ENCODE measurements at regions not wholly inside any gene's neighbourhood (a gene's known extent, or its start where the extent isn't known, plus 50 kb on each side); places are given as distances from the start of the nearest gene placed in this dataset.

DNA sequence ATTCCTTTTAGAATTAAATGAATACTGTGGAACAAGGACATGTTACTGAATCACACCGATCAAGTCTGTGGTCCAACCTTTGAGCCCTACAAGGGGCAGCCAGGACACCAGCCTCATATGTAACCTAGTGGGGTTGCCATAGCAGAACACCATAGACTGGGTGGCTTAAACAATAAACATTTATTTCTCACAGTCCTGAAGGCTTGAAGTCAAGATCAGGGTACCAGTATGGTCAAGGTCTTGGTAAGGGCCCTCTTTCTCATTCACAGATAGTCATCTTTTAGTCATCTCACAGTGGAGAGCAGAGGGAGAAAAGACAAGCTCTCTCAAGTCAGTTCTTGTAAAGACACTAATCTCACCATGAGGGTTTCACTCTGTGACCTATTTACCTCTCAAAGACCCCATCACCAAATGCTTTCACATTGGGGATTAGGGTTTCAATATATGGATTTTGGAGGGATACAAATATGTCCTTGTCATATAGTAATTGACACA is 422.5 kb downstream of the GADD45G start:
- DNase-seq (ENCODE audit: low read depth): no peak
- TF ChIP-seq, protein P1, sequence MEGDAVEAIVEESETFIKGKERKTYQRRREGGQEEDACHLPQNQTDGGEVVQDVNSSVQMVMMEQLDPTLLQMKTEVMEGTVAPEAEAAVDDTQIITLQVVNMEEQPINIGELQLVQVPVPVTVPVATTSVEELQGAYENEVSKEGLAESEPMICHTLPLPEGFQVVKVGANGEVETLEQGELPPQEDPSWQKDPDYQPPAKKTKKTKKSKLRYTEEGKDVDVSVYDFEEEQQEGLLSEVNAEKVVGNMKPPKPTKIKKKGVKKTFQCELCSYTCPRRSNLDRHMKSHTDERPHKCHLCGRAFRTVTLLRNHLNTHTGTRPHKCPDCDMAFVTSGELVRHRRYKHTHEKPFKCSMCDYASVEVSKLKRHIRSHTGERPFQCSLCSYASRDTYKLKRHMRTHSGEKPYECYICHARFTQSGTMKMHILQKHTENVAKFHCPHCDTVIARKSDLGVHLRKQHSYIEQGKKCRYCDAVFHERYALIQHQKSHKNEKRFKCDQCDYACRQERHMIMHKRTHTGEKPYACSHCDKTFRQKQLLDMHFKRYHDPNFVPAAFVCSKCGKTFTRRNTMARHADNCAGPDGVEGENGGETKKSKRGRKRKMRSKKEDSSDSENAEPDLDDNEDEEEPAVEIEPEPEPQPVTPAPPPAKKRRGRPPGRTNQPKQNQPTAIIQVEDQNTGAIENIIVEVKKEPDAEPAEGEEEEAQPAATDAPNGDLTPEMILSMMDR (IDR thresholded peaks at IDR 0.05; ENCODE audit: control insufficient read depth, insufficient read depth, low read depth, low read length, missing control alignments): no peak
- no peak overlapping the region for H3K4me3 ChIP-seq (ENCODE audit: control insufficient read depth, low read depth, low read length)

DNA sequence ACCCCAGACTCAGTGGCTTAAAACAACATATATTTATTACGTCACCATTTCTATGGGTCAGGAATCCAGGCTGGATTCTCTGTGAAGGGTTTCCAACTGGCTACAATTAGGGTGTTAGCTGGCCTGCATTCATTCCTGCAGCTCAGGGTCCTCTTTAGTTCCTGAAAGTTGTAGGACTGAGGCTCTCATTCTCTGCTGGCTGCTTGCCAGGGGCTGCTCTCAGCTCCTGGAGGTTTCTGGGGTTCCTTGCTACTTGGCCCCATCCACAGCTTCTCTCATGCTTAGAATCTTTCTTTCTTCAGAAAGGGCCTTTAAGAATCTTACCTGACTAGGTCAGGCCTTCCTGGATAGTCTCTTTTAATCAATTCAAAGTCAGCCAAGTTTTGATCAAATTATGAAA is 424.6 kb downstream of the GADD45G start:
- DNase-seq (ENCODE audit: low read depth): no peak
- TF ChIP-seq, protein P1 (IDR thresholded peaks at IDR 0.05; ENCODE audit: control insufficient read depth, insufficient read depth, low read depth, low read length, missing control alignments): no peak
- H3K4me3 ChIP-seq (ENCODE audit: control insufficient read depth, low read depth, low read length): no peak overlapping the region

DNA sequence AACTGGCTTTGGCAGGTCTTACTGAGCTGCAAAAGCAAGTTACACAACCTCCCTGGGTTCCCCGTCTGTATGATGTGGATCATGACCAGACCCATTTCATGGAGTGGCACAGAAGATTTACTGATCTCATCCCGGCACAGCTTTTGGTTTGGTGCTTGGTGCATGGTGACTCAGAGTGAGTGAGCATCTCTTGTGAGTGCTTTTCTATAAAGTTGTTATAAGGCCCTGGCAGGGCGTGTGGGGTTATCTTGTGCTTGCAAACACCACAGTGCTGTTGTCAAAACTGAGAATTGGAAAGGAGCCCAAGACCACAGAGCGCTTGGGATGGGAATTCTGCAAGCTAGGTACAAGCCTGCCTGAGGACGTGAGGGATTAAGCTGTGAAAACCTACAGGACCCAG is 425.2 kb downstream of the GADD45G start:
- TF ChIP-seq, protein P1 (IDR thresholded peaks at IDR 0.05; ENCODE audit: control insufficient read depth, insufficient read depth, low read depth, low read length, missing control alignments): no peak
- no peak overlapping the region for H3K4me3 ChIP-seq (ENCODE audit: control insufficient read depth, low read depth, low read length)
- DNase-seq (ENCODE audit: low read depth): no peak

DNA sequence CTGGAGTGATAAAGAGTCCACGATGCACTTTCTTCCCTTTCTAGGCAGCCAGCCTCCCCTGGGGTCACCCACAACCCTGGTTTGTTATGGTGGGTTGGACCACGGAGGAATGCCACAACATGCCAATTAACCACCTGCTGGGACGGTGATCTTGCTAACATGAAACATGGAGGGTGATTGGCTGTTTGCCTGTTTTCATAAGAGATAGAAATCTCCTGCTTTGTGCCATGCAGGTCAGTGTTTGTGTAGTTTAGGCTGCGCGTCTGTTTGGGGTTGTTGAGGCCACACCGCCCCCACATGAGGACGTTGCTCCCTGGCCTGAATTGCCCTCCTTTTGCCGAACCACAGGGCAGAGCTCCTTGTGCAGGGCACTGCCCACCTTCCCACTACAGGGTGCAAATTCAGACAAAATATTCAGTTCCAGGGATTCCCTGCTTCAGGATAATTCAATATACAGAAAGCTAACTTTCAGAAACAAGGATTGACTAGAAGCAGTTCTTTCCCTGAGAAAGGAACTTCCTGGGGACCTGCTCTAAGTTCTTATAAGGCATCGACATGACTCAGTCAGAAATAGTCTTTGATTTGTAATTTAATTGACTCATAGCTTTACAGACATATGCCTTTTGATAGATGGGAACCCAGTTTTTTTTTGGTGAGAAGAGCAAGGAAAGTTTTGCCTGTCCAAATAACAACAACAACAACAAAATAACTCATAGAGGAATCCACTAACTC is 427.6 kb downstream of the GADD45G start:
- DNase-seq (ENCODE audit: low read depth): no peak
- TF ChIP-seq, protein P1 (IDR thresholded peaks at IDR 0.05; ENCODE audit: control insufficient read depth, insufficient read depth, low read depth, low read length, missing control alignments): no peak

DNA sequence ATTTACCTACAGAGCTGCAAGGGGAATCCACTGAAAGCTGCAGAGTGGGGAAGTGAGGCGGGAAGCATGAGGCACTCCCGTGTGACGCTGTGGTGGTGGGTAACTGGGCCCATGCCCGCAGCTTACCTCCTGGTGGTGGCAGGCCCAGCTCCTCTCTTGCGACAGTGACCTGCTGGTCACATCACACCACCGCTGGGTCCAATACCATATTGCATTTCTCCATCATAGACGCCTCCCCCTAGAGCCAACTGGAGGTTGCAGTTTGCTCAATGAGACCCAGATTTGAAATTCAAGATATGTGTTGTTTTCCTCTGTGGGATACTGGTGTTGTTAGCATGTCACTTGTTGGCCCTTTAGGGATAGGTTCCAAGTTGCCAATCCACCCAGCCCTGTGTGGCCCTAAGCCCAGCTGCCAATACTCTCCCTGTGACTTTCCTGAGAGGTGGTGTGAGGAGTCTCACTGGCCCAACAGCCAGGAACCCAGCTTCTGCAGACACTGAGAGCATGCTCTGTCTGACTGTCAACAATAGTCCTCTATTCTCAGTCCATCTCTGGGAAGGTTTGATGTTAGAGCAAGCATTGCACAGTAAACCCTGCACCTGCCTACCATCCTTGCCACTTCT is 428.3 kb downstream of the GADD45G start:
- DNase-seq (ENCODE audit: low read depth): no peak
- TF ChIP-seq, protein P1 (IDR thresholded peaks at IDR 0.05; ENCODE audit: control insufficient read depth, insufficient read depth, low read depth, low read length, missing control alignments): no peak
- no peak overlapping the region for H3K4me3 ChIP-seq (ENCODE audit: control insufficient read depth, low read depth, low read length)

More for the DNA sequence above, 427.6 kb downstream of the GADD45G start:
- no peak overlapping the region for H3K4me3 ChIP-seq (ENCODE audit: control insufficient read depth, low read depth, low read length)

DNA sequence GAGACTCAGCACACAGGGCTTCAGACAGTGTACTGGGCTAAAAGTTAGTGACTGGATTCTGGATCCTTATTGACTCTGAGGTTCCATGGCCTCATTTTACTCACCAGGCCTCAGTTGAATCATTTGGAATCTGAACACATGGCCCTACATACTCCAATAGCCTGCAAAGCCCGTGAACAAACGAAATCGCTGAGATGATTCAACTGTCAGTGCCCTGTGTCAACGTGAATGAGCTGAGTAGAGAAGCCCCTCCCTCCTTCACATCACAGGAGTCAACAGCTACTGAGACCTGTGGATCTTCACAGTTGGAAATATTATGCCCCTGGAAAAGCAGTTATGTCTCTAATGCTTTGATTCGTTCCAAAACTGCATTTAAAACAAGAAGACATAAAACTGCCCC is 429.3 kb downstream of the GADD45G start:
- TF ChIP-seq, protein P1 (IDR thresholded peaks at IDR 0.05; ENCODE audit: control insufficient read depth, insufficient read depth, low read depth, low read length, missing control alignments): no peak
- H3K4me3 ChIP-seq (ENCODE audit: control insufficient read depth, low read depth, low read length): no peak overlapping the region
- DNase-seq (ENCODE audit: low read depth): no peak
